Tibial nerve (tissue), 4 donors: ENCODE measurements at regions not wholly inside any gene's neighbourhood (a gene's known extent, or its start where the extent isn't known, plus 50 kb on each side); places are given as distances from the start of the nearest gene placed in this dataset.

ENCODE experiments used
- DNase-seq, 2 donors: peaks; one replicate each; pipeline ENCODE4 v3.0.0-alpha.2; 2019; ENCODE audit warnings: low spot score in 2 of 2
- H3K27ac ChIP-seq, 4 donors: fragments of 200-600 bp; sonication (generic) in 3 of 4; one replicate each; pipeline ENCODE4 v1.5.1; 2017 to 2019; ENCODE audit warnings: mild to moderate bottlenecking in 1 of 4
- H3K27me3 ChIP-seq, 2 donors: fragments of 200-600 bp; sonication (generic) in 1 of 2; one replicate each; pipeline versions ENCODE4 v1.5.1 to v1.6.0; 2017 to 2019
- H3K36me3 ChIP-seq, 3 donors: fragments of 200-600 bp; sonication (generic); one replicate each; pipeline ENCODE4 v1.5.1; 2018 to 2019
- H3K4me1 ChIP-seq, 4 donors: fragments of 200-600 bp; sonication (generic) in 3 of 4; one replicate each; pipeline ENCODE4 v1.5.1; 2017 to 2019
- H3K4me3 ChIP-seq, 4 donors: fragments of 200-600 bp; sonication (generic) in 3 of 4; one replicate each; pipeline ENCODE4 v1.5.1; 2017 to 2019; ENCODE audit warnings: mild to moderate bottlenecking in 1 of 4, moderate library complexity in 1 of 4
- H3K9me3 ChIP-seq, 4 donors: fragments of 200-600 bp; sonication (generic) in 3 of 4; one replicate each; pipeline ENCODE4 v1.5.1; 2017 to 2019
- EP300 ChIP-seq, 2 donors: sonication (generic); formaldehyde crosslinking; IDR thresholded peaks; one replicate each; pipeline ENCODE4 v1.6.1; 2017; ENCODE audit warnings: antibody characterized with exemption in 2 of 2, mild to moderate bottlenecking in 1 of 2
- POLR2A ChIP-seq, 2 donors: fragments of 450-650 bp; IDR thresholded peaks; one replicate each; pipeline ENCODE4 v1.6.1; 2017; ENCODE audit warnings: antibody characterized with exemption in 2 of 2, mild to moderate bottlenecking in 2 of 2, moderate library complexity in 2 of 2
- WGBS, 2 donors: methylation state at CpG; one replicate each; pipeline ENCODE4 v1.1.5; 2018; 5-methylcytosine and 5-hydroxymethylcytosine counted together
- TF ChIP-seq, protein P1 (sequence below), 5 experiments: fragments of 200-600 bp in 3 of 5; fragments of 450-650 bp in 2 of 5; sonication (generic) in 3 of 5; IDR thresholded peaks; one replicate each; pipeline ENCODE4 v1.5.1; 2016 to 2019; ENCODE audit warnings: antibody characterized with exemption in 5 of 5, mild to moderate bottlenecking in 3 of 5, moderate library complexity in 2 of 5

DNA sequence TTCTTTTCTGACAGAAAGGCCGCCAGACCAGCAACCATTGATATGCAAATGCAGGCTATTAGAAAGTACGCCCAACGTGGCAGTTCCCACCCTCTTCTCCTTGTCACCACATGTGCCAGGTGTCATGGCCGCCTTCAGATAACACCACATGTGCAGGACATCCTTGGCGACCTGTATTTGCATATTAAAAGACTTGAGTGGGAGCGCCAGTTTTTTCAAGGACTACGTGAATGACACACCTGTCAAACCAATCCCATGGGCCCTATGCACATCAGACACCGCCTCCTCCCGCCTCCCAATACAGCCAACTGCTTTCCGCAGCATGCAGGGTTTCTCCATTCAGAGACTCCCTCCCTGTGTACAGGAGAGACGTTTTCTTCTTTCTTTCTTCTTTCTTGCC is 318.6 kb upstream of the FAR2 start:
- Histone ChIP-seq H3K9me3 (peaks cover 0 to 20% (median 1%) of the 10 kb centered on the region in 4 donors), H3K4me3 (no peak overlapping the region), H3K27me3 (no peaks in the 10 kb centered on the region), H3K27ac (no peak overlapping the region), H3K4me1 (no peaks in the 10 kb centered on the region), H3K36me3 (no peaks in the 10 kb centered on the region)
- DNase-seq: no peak
- WGBS, 2 donors: 79 to 85% methylated on average over 11 of the region's 11 CpGs
- TF ChIP-seq EP300 (IDR thresholded peaks at IDR 0.05) (no peak), POLR2A (IDR thresholded peaks at IDR 0.05) (no peak)
- TF ChIP-seq, protein P1, sequence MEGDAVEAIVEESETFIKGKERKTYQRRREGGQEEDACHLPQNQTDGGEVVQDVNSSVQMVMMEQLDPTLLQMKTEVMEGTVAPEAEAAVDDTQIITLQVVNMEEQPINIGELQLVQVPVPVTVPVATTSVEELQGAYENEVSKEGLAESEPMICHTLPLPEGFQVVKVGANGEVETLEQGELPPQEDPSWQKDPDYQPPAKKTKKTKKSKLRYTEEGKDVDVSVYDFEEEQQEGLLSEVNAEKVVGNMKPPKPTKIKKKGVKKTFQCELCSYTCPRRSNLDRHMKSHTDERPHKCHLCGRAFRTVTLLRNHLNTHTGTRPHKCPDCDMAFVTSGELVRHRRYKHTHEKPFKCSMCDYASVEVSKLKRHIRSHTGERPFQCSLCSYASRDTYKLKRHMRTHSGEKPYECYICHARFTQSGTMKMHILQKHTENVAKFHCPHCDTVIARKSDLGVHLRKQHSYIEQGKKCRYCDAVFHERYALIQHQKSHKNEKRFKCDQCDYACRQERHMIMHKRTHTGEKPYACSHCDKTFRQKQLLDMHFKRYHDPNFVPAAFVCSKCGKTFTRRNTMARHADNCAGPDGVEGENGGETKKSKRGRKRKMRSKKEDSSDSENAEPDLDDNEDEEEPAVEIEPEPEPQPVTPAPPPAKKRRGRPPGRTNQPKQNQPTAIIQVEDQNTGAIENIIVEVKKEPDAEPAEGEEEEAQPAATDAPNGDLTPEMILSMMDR (IDR thresholded peaks at IDR 0.05): no peak

DNA sequence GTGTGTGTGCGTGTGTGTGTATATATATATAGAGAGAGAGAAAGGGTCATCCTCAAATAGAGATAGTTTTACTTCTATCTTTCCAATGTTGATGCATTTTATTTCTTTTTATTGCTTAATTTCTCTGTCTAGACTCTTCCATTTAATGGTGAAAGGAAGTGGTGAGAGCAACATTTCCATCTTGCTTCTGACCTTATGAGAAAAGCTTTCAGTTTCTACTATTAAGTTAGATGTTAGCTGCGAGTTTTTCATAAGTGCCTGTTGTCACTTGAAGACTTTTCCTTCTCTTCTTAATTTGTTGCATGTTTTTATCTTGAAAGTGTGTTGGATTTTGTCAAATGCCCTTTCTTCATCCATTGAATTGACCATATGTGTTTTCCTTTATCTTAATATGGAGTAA is 304.4 kb upstream of the FAR2 start:
- H3K27me3 ChIP-seq: no peaks in the 10 kb centered on the region
- no peaks in the 10 kb centered on the region for H3K36me3 ChIP-seq
- 37 to 41% methylated on average over 2 of the region's 2 CpGs for WGBS, 2 donors
- TF ChIP-seq, protein P1 (IDR thresholded peaks at IDR 0.05): no peak
- no peak for TF ChIP-seq EP300 (IDR thresholded peaks at IDR 0.05)
- no peak for TF ChIP-seq POLR2A (IDR thresholded peaks at IDR 0.05)
- no peak overlapping the region for H3K4me3 ChIP-seq
- H3K4me1 ChIP-seq: peaks cover 0 to 5% (median 0%) of the 10 kb centered on the region in 4 donors
- DNase-seq: no peak
- no peak overlapping the region for H3K27ac ChIP-seq
- no peaks in the 10 kb centered on the region for H3K9me3 ChIP-seq

- H3K27me3 ChIP-seq: no peaks in the 10 kb centered on the region
- DNase-seq: no peak
- H3K4me3 ChIP-seq: no peak overlapping the region
- peaks cover 0 to 18% (median 0%) of the 10 kb centered on the region in 4 donors for H3K4me1 ChIP-seq
- no peaks in the 10 kb centered on the region for H3K9me3 ChIP-seq
- no peak overlapping the region for H3K27ac ChIP-seq
- WGBS, 2 donors: 88 to 90% methylated on average over 6 of the region's 6 CpGs
- no peaks in the 10 kb centered on the region for H3K36me3 ChIP-seq
- TF ChIP-seq, protein P1 (IDR thresholded peaks at IDR 0.05): no peak
- no peak for TF ChIP-seq POLR2A (IDR thresholded peaks at IDR 0.05)
- no peak for TF ChIP-seq EP300 (IDR thresholded peaks at IDR 0.05)
These were observed 297.3 kb upstream of the FAR2 start for GRCh38 chr12:28851781-28852180.

DNA sequence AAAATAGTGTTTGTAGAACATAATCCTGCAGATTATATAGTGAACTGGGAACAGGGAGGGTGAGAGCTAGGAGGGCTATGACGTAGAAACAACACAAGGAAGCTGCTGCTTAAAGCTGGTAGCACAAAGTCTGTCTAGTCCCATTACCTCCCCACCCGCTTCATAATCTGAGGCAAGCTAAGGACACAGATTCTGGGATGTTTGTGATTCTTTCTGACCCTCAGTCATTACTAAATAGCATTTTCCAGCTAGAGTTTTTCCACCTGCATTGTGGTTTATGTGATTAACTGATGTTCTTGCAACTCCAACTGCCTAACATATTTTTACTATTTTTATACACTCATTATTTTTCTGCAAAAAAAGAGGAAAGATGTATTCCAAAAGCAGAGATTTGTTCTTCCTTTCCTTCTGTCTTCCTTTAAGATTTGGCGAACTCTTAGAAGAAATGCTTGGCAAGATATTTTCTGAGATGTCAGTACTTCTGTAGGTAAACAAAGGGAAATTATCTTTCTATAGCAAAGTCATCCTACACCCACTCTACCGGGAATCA is 293.2 kb upstream of the FAR2 start:
- H3K27ac ChIP-seq: peak overlapping the region in 2 of 4 donors; percentile 51
- H3K27me3 ChIP-seq: no peaks in the 10 kb centered on the region
- TF ChIP-seq EP300 (IDR thresholded peaks at IDR 0.05) (no peak), POLR2A (IDR thresholded peaks at IDR 0.05) (no peak)
- TF ChIP-seq, protein P1 (IDR thresholded peaks at IDR 0.05): no peak
- no peak overlapping the region for H3K4me3 ChIP-seq
- WGBS, 2 donors: 53 to 54% methylated on average over 4 of the region's 4 CpGs
- peaks cover 0 to 30% (median 0%) of the 10 kb centered on the region in 4 donors for H3K4me1 ChIP-seq
- no peak for DNase-seq
- H3K9me3 ChIP-seq: no peaks in the 10 kb centered on the region
- no peaks in the 10 kb centered on the region for H3K36me3 ChIP-seq

DNA sequence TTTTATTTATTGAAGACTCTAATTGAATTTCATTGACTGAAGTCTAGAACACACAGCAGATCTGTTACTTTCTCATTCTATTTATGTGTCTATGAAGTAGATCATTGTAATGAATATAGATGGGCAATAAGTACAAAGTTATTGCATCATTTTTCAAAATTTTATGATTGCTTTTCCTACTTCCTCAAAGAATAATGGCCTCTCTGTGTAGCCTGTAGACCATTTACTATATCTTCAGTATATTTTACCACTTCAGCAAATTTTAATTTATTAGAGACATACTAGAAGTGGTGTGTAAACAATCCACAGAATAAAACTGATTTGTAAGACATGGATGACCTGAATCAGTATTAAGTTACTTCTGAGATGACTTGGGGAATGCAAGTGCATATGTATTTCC is 291.7 kb upstream of the FAR2 start:
- Histone ChIP-seq H3K36me3 (no peaks in the 10 kb centered on the region), H3K4me1 (peaks cover 0 to 30% (median 0%) of the 10 kb centered on the region in 4 donors), H3K27ac (peak overlapping the region in 2 of 4 donors; percentile 51 to 72), H3K27me3 (no peaks in the 10 kb centered on the region), H3K9me3 (no peaks in the 10 kb centered on the region), H3K4me3 (no peak overlapping the region)
- TF ChIP-seq, protein P1 (IDR thresholded peaks at IDR 0.05): no peak
- TF ChIP-seq EP300 (IDR thresholded peaks at IDR 0.05) (no peak), POLR2A (IDR thresholded peaks at IDR 0.05) (no peak)
- DNase-seq: no peak
